Neutrophil (primary cell): ENCODE measurements at regions not wholly inside any gene's neighbourhood (a gene's known extent, or its start where the extent isn't known, plus 50 kb on each side); places are given as distances from the start of the nearest gene placed in this dataset.

Experiments
- H3K27ac ChIP-seq: fragments of 200-600 bp; sonication (generic); 2 replicates; pipeline ENCODE4 v1.5.1; 2016; ENCODE audit warnings: mild to moderate bottlenecking, moderate library complexity
- H3K27me3 ChIP-seq: fragments of 200-600 bp; sonication (generic); 2 replicates; pipeline ENCODE4 v1.6.0; 2016; ENCODE audit warnings: mild to moderate bottlenecking
- H3K36me3 ChIP-seq: fragments of 200-600 bp; sonication (generic); 2 replicates; pipeline ENCODE4 v1.5.1; 2017
- H3K4me1 ChIP-seq, 2 experiments: fragments of 200-600 bp in 1 of 2; sonication (generic) in 1 of 2; 1 replicate in 1 of 2; 2 replicates in 1 of 2; pipeline versions ENCODE4 v1.5.1 to v1.6.1; 2013 to 2016; ENCODE audit warnings: low read depth in 1 of 2, low read length in 1 of 2, mild to moderate bottlenecking in 1 of 2, moderate library complexity in 1 of 2; ENCODE audit not compliant: control insufficient read depth in 1 of 2, insufficient read depth in 1 of 2
- H3K4me3 ChIP-seq, 2 experiments: fragments of 200-600 bp in 1 of 2; sonication (generic) in 1 of 2; 1 replicate in 1 of 2; 2 replicates in 1 of 2; pipeline ENCODE4 v1.5.1; 2013 to 2016; ENCODE audit warnings: low read depth in 1 of 2, low read length in 1 of 2, mild to moderate bottlenecking in 1 of 2, moderate library complexity in 1 of 2
- H3K9me3 ChIP-seq: fragments of 200-600 bp; sonication (generic); 2 replicates; pipeline ENCODE4 v1.5.1; 2016
- TF ChIP-seq, protein P1 (sequence below): fragments of 200-600 bp; sonication (generic); IDR thresholded peaks from 2 replicates; pipeline ENCODE4 v1.5.1; 2016; ENCODE audit warnings: antibody characterized with exemption

DNA sequence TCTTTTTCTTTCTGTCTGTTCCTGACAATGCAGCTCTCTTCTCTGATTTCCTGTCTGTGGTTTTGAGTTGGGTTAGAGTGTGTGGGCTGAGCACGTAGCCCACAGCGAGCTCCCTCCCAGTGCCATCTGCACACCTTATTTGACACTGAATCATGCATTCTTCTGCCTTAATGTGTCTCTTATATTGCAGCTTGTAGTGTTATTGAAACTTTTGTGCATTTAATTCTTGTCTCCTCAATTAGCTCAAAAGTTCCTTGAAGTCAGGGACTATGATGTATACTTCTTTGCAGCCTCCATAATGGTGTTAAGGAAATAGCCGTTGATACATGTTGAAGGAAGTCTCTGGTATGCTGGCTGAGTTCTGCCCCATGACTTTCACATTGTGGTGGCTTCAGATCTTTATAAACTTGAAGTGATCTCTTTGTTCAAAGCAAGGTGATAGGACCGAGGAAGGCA, 576.2 kb upstream of the CLINT1 start:
- Histone ChIP-seq H3K4me3 (no peak overlapping the region), H3K4me1 (peaks cover 5 to 13% of the 10 kb centered on the region in 2 experiments), H3K36me3 (no peaks in the 10 kb centered on the region), H3K9me3 (no peaks in the 10 kb centered on the region), H3K27me3 (no peaks in the 10 kb centered on the region), H3K27ac (peak overlapping the region; percentile 11)
- TF ChIP-seq, protein P1, sequence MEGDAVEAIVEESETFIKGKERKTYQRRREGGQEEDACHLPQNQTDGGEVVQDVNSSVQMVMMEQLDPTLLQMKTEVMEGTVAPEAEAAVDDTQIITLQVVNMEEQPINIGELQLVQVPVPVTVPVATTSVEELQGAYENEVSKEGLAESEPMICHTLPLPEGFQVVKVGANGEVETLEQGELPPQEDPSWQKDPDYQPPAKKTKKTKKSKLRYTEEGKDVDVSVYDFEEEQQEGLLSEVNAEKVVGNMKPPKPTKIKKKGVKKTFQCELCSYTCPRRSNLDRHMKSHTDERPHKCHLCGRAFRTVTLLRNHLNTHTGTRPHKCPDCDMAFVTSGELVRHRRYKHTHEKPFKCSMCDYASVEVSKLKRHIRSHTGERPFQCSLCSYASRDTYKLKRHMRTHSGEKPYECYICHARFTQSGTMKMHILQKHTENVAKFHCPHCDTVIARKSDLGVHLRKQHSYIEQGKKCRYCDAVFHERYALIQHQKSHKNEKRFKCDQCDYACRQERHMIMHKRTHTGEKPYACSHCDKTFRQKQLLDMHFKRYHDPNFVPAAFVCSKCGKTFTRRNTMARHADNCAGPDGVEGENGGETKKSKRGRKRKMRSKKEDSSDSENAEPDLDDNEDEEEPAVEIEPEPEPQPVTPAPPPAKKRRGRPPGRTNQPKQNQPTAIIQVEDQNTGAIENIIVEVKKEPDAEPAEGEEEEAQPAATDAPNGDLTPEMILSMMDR = no peak

DNA sequence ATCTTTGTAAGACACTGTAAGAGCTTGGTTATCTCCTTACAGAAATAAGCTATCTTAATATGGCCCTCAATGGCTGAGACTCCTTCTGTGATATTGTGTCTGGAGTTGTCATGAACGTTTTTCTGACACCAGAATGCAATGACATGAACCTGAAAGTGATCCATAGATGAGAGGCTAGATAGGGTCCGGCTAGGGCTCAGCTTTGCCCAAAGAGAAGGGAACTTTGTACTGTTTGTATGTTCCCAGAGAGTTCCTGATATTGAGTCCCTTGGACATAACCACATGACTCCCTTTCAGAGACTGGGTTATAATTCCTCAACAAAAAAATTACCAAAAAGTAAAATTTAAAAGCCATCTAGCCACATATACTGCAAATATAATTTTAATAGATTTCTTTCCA, 575.8 kb upstream of the CLINT1 start:
- TF ChIP-seq, protein P1 = no peak
- H3K36me3 ChIP-seq = no peaks in the 10 kb centered on the region
- H3K9me3 ChIP-seq = no peaks in the 10 kb centered on the region
- no peaks in the 10 kb centered on the region for H3K27me3 ChIP-seq
- H3K27ac ChIP-seq = peak overlapping the region; percentile 11
- H3K4me3 ChIP-seq = no peak overlapping the region
- H3K4me1 ChIP-seq = peaks cover 5 to 13% of the 10 kb centered on the region in 2 experiments

DNA sequence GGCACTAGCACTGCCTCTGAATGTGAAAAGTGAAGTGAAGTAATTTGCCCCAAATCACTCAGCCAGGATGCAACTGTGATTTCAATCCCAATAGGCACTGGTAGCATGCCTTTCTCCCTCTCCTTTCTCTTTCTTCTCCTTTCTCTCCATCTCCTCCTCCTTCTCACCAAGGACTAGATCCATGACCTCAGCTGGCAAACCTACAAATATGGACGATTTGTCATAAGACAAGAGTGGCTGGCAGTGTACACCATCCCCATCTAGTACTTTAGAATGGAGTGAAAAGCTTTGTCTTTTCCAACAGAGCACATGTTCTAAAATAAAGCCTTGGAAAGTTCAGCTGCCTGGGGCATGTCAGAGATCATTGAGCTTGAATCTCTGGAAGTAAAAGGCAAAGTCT, 574.7 kb upstream of the CLINT1 start:
- peaks cover 5 to 13% of the 10 kb centered on the region in 2 experiments for H3K4me1 ChIP-seq
- no peaks in the 10 kb centered on the region for H3K27me3 ChIP-seq
- no peak overlapping the region for H3K4me3 ChIP-seq
- no peaks in the 10 kb centered on the region for H3K36me3 ChIP-seq
- H3K9me3 ChIP-seq = no peaks in the 10 kb centered on the region
- no peak overlapping the region for H3K27ac ChIP-seq
- TF ChIP-seq, protein P1 = no peak

DNA sequence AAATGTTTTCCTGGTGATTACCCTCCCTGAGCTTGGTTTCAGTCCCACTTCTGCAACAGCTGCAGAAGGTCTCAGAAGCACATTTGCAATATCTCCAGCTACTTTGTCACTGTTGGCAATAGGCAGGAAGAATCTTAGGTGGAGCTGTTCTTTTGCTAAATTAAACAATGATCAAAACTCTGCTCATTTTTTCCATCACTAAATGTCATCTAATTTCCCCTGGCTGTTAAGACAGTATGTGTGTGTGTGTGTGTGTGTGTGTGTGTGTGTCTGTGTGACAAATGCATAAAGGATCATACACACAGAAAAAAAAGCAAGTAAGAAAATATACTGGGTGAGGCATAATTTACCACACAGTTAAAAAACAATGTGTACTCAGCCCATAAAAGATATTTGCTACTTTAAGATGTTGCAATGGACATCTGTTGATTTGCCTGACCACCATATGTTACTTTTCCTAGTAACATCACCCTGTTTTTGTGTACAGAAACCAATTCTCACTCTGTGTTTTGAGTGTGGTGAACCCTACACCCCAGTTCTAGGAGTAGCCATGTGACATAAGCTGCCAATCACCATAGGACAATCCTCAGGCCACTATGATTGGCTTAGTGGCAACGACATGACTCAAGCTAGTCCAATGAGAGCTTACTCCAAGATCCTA, 572.6 kb upstream of the CLINT1 start:
- Histone ChIP-seq H3K4me1 (peaks cover 5 to 13% of the 10 kb centered on the region in 2 experiments), H3K36me3 (no peaks in the 10 kb centered on the region), H3K9me3 (no peaks in the 10 kb centered on the region), H3K27me3 (no peaks in the 10 kb centered on the region), H3K4me3 (no peak overlapping the region), H3K27ac (no peak overlapping the region)
- TF ChIP-seq, protein P1 = no peak

DNA sequence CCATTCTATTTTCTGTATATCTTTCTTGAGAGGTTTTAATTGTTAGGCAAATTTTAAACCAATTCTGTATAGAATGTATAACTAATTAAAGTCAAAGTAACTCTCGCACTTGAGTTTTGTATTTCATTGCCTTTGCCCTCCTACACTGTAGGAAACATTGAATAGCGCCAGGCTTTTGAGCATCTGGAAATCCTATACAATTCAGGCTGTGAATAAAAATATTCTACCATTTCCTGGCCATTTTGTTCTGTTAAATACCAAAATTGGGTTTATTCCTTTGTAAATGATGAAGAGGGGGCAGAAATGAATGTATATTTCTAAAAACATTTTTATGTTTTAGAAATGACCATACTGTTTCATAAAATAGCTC, 571.8 kb upstream of the CLINT1 start:
- Histone ChIP-seq H3K4me1 (peaks cover 5 to 13% of the 10 kb centered on the region in 2 experiments), H3K4me3 (no peak overlapping the region), H3K27ac (no peak overlapping the region), H3K27me3 (no peaks in the 10 kb centered on the region), H3K9me3 (no peaks in the 10 kb centered on the region), H3K36me3 (no peaks in the 10 kb centered on the region)
- TF ChIP-seq, protein P1 = no peak
